GM23248 (cell line): ENCODE measurements at regions not wholly inside any gene's neighbourhood (a gene's known extent, or its start where the extent isn't known, plus 50 kb on each side); places are given as distances from the start of the nearest gene placed in this dataset.

Experiments
- EZH2 ChIP-seq: fragments of 200-600 bp; sonication (generic); IDR thresholded peaks from 2 replicates; pipeline ENCODE4 v1.6.1; 2018; ENCODE audit warnings: antibody characterized with exemption, mild to moderate bottlenecking; ENCODE audit not compliant: insufficient read depth, poor library complexity, severe bottlenecking
- EZH2phosphoT487 ChIP-seq: fragments of 200-600 bp; sonication (generic); IDR thresholded peaks from 2 replicates; pipeline ENCODE4 v1.6.1; 2018; ENCODE audit warnings: antibody characterized with exemption, moderate library complexity, mild to moderate bottlenecking, low read depth; ENCODE audit not compliant: insufficient read depth

DNA sequence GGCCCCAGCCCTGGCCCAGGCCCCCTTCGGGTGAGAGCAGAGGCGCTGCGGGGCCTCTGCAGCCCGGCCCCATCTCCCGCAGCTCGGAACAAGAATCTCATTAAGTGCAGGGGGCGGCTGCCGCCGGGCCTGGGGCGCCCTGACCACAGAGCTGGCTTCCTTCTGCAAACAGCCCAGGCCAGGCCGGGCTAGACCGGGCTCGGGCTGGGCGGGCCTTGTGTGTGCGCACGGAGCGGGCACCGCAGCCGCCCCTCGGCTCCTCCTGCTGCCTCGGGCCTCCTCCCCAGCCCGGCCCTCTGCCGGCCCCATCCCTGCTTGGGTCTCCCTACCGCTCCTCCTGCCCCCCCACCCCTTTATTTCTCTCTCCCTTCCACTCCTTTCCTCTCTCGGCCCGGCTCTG is 83.3 kb downstream of the EFNB1 start:
- TF ChIP-seq EZH2phosphoT487 (no peak), EZH2 (no peak)
